A549 (cell line): ENCODE measurements at regions not wholly inside any gene's neighbourhood (a gene's known extent, or its start where the extent isn't known, plus 50 kb on each side); places are given as distances from the start of the nearest gene placed in this dataset.

Source experiments
- EHF ChIP-seq: fragments of 250-450 bp; sonication (Bioruptor Pico); IDR thresholded peaks from 2 replicates; pipeline ENCODE4 v1.5.0; 2020; ENCODE audit warnings: mild to moderate bottlenecking
- JUN ChIP-seq, 2 experiments: fragments of >200 bp; sonication (Bioruptor Twin); formaldehyde crosslinking; IDR thresholded peaks; 2 replicates in 1 of 2; 3 replicates in 1 of 2; pipeline ENCODE4 v1.6.1; 2016 to 2017
- KDM1A ChIP-seq: fragments of 200-600 bp; sonication (generic); IDR thresholded peaks from 2 replicates; pipeline ENCODE4 v1.6.1; 2016; ENCODE audit warnings: low read depth, mild to moderate bottlenecking
- MYC ChIP-seq: IDR thresholded peaks from 2 replicates; pipeline ENCODE4 v1.6.1; 2012; ENCODE audit warnings: mild to moderate bottlenecking, inconsistent platforms, low read length, improper control_type of control experiment, borderline replicate concordance
- NPAS2 ChIP-seq: fragments of 250-450 bp; sonication (Bioruptor Pico); IDR thresholded peaks from 2 replicates; pipeline ENCODE4 v1.8.0; 2022; ENCODE audit warnings: mild to moderate bottlenecking, moderate library complexity, borderline replicate concordance
- POLR2A ChIP-seq: IDR thresholded peaks from 2 replicates; pipeline ENCODE4 v1.6.1; 2012; ENCODE audit warnings: mild to moderate bottlenecking, low read length
- RAD21 ChIP-seq, 2 experiments: fragments of >200 bp in 1 of 2; sonication (Bioruptor Twin) in 1 of 2; formaldehyde crosslinking in 1 of 2; IDR thresholded peaks in 1 of 2; conservative IDR thresholded peaks in 1 of 2; 2 replicates in 1 of 2; 3 replicates in 1 of 2; pipeline ENCODE4 v1.6.1; 2012 to 2018; ENCODE audit warnings: inconsistent platforms in 1 of 2
- RFX5 ChIP-seq: fragments of 450-650 bp; IDR thresholded peaks from 2 replicates; pipeline ENCODE4 v1.7.1; 2014; ENCODE audit warnings: antibody characterized with exemption, mild to moderate bottlenecking, moderate library complexity
- SMC3 ChIP-seq: fragments of >200 bp; sonication (Bioruptor Twin); formaldehyde crosslinking; IDR thresholded peaks from 3 replicates; pipeline ENCODE4 v1.6.1; 2018; ENCODE audit warnings: inconsistent platforms
- ZFP36 ChIP-seq: fragments of 450-650 bp; IDR thresholded peaks from 2 replicates; pipeline ENCODE4 v1.6.1; 2014; ENCODE audit warnings: borderline replicate concordance; ENCODE audit not compliant: partially characterized antibody
- TF ChIP-seq, protein P1 (sequence below): fragments of >200 bp; sonication (Bioruptor Twin); formaldehyde crosslinking; IDR thresholded peaks from 3 replicates; pipeline ENCODE4 v1.5.1; 2016
- TF ChIP-seq, protein P2 (sequence below): fragments of 150-350 bp; IDR thresholded peaks from 2 replicates; pipeline ENCODE4 v1.6.1; 2014; ENCODE audit warnings: low read depth, mild to moderate bottlenecking, low read length
- TF ChIP-seq, protein P3 (sequence below): fragments of 200-600 bp; sonication (generic); IDR thresholded peaks from 2 replicates; pipeline ENCODE4 v1.6.1; 2016; ENCODE audit warnings: antibody characterized with exemption, mild to moderate bottlenecking, moderate library complexity

DNA sequence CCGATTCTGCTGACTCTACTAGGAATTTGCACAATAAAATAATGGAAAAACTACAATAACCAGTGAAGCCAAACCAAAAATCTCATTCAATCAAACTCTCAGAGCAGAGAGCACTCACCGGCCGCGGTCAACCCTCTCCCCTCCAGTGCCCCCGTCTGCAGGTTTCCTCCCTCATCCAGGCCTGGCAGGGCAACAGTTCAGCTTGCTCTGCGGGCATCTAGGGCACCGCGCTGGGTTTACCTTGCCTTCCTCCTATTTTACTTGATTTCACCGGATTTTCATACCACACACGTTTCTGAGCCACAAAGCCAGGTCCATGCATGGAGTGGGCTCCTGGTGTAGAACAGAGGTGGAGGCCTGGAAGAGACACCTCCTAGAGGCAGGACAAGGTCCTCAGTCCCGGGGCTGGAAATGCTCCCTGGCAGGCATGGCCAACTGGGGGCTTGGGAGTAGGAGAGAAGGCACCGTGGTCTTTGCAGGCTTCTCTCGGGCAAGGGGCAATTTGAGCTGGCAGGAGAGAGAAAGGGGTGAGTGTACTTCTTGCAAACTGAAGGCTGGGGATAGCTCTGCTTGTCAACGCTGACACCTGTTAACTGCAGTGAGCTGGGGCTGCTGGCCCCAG lies 938.4 kb downstream of the BRD1 start:
- TF ChIP-seq RAD21 (conservative IDR thresholded peaks at IDR 0.05 in 1 of 2, IDR thresholded peaks at IDR 0.05 in 1 of 2), result no peak
- TF ChIP-seq POLR2A, result no peak
- TF ChIP-seq, protein P1, sequence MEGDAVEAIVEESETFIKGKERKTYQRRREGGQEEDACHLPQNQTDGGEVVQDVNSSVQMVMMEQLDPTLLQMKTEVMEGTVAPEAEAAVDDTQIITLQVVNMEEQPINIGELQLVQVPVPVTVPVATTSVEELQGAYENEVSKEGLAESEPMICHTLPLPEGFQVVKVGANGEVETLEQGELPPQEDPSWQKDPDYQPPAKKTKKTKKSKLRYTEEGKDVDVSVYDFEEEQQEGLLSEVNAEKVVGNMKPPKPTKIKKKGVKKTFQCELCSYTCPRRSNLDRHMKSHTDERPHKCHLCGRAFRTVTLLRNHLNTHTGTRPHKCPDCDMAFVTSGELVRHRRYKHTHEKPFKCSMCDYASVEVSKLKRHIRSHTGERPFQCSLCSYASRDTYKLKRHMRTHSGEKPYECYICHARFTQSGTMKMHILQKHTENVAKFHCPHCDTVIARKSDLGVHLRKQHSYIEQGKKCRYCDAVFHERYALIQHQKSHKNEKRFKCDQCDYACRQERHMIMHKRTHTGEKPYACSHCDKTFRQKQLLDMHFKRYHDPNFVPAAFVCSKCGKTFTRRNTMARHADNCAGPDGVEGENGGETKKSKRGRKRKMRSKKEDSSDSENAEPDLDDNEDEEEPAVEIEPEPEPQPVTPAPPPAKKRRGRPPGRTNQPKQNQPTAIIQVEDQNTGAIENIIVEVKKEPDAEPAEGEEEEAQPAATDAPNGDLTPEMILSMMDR, result no peak
- TF ChIP-seq KDM1A, result no peak
- TF ChIP-seq SMC3, result no peak
- TF ChIP-seq NPAS2, result no peak
- no peak for TF ChIP-seq MYC
- TF ChIP-seq RFX5, result no peak
- TF ChIP-seq ZFP36, result no peak
- TF ChIP-seq EHF (CRISPR knock-in tag), result no peak
- TF ChIP-seq, protein P2, sequence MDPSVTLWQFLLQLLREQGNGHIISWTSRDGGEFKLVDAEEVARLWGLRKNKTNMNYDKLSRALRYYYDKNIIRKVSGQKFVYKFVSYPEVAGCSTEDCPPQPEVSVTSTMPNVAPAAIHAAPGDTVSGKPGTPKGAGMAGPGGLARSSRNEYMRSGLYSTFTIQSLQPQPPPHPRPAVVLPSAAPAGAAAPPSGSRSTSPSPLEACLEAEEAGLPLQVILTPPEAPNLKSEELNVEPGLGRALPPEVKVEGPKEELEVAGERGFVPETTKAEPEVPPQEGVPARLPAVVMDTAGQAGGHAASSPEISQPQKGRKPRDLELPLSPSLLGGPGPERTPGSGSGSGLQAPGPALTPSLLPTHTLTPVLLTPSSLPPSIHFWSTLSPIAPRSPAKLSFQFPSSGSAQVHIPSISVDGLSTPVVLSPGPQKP, result no peak
- TF ChIP-seq, protein P3, sequence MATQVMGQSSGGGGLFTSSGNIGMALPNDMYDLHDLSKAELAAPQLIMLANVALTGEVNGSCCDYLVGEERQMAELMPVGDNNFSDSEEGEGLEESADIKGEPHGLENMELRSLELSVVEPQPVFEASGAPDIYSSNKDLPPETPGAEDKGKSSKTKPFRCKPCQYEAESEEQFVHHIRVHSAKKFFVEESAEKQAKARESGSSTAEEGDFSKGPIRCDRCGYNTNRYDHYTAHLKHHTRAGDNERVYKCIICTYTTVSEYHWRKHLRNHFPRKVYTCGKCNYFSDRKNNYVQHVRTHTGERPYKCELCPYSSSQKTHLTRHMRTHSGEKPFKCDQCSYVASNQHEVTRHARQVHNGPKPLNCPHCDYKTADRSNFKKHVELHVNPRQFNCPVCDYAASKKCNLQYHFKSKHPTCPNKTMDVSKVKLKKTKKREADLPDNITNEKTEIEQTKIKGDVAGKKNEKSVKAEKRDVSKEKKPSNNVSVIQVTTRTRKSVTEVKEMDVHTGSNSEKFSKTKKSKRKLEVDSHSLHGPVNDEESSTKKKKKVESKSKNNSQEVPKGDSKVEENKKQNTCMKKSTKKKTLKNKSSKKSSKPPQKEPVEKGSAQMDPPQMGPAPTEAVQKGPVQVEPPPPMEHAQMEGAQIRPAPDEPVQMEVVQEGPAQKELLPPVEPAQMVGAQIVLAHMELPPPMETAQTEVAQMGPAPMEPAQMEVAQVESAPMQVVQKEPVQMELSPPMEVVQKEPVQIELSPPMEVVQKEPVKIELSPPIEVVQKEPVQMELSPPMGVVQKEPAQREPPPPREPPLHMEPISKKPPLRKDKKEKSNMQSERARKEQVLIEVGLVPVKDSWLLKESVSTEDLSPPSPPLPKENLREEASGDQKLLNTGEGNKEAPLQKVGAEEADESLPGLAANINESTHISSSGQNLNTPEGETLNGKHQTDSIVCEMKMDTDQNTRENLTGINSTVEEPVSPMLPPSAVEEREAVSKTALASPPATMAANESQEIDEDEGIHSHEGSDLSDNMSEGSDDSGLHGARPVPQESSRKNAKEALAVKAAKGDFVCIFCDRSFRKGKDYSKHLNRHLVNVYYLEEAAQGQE, result no peak
- TF ChIP-seq JUN (IDR thresholded peaks at IDR 0.05), result no peak
